Liver (tissue), 3 donors: ENCODE measurements at regions not wholly inside any gene's neighbourhood (a gene's known extent, or its start where the extent isn't known, plus 50 kb on each side); places are given as distances from the start of the nearest gene placed in this dataset.

Experiments
- SP1 ChIP-seq: IDR thresholded peaks from 2 replicates; pipeline ENCODE4 v1.6.1; 2018; ENCODE audit warnings: antibody characterized with exemption, mild to moderate bottlenecking
- TF ChIP-seq, protein P1 (sequence below): fragments of 150-350 bp; IDR thresholded peaks from 2 replicates; pipeline ENCODE4 v1.5.1; 2017; ENCODE audit warnings: improper control_type of control experiment, low read depth, low read length; ENCODE audit not compliant: missing input control
- donor health status: healthy.
- donor health status: healthy.

DNA sequence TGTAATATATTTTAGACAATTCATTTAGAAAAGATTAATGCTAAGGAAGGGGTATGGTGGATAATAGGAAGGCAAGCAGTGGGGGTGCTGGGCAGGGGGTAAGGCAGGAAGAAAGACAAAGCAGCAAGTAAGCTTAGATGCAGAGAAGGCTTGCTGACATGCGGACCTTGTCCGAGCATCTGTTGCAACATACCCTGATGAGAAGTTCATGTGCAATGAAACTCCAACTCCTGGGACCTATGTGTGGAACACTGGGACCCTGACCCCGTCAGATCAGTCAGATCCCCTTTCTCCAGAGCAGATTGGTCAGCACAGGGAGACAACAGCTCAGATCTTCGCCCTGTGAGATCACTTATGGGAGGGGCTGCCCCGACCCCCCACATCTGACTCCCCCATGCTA, 71.3 kb upstream of the ZNF599 start:
- TF ChIP-seq, protein P1, sequence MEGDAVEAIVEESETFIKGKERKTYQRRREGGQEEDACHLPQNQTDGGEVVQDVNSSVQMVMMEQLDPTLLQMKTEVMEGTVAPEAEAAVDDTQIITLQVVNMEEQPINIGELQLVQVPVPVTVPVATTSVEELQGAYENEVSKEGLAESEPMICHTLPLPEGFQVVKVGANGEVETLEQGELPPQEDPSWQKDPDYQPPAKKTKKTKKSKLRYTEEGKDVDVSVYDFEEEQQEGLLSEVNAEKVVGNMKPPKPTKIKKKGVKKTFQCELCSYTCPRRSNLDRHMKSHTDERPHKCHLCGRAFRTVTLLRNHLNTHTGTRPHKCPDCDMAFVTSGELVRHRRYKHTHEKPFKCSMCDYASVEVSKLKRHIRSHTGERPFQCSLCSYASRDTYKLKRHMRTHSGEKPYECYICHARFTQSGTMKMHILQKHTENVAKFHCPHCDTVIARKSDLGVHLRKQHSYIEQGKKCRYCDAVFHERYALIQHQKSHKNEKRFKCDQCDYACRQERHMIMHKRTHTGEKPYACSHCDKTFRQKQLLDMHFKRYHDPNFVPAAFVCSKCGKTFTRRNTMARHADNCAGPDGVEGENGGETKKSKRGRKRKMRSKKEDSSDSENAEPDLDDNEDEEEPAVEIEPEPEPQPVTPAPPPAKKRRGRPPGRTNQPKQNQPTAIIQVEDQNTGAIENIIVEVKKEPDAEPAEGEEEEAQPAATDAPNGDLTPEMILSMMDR = no peak
- no peak for TF ChIP-seq SP1
